ENCODE measurements at regions not wholly inside any gene's neighbourhood (a gene's known extent, or its start where the extent isn't known, plus 50 kb on each side); places are given as distances from the start of the nearest gene placed in this dataset.

DNA sequence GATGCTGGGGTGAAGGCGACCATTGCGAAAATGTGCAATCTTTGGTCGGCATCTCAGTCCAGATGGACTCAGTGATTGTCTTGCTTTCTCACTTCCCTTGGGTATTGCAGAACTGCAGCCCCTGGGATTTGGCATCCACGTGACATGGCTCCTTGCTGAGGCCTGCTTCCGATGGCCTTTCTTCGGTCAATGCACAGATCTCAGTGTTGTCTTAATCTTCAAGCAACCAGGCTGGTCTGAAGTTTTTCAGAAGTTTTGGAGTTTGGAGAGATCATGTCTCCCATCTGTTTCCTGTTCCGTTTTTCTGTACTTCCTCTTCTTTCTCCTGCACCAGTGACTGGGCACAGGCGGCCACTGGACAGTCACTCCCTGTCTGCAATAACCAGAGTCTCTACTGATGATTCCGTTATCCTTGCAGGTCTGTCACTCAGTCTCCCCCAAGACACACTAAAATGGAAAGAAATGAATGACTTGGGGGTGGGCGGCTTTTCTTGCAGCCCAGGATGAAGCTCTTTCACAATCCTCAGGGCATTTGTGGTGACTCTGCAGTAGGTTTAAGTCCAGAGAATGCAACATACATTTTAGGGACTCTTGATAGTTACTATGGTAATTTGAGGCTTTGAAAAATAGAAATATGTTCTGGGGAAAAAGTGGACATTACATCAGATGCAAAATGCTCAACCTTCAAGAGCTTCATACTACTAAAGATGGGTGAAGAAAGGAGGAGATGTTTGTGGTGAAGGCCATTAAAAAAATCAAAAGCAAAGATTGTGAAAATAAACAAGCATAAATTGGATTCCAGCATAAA, 106.3 kb upstream of the ZFHX3 start:
- ATAC-seq (peak; percentile 54 to 78 (median 68)), DNase-seq (peak in 2 of 3 donors; percentile 33 to 52)
- no peaks in the 10 kb centered on the region for H3K27me3 ChIP-seq
- peak overlapping the region in 1 of 3 donors; percentile 45 for H3K27ac ChIP-seq
- WGBS (ENCODE audit: insufficient coverage, low coverage, low lambda C conversion rate, missing lambda C conversion rate): 54% methylated on average over 8 of the region's 10 CpGs
- no peak overlapping the region for H3K4me3 ChIP-seq
- intact Hi-C loops (cut with DNase I): no loop called here
- H3K36me3 ChIP-seq: no peaks in the 10 kb centered on the region
- no peak for TF ChIP-seq POLR2A (IDR thresholded peaks at IDR 0.05)
- TF ChIP-seq CTCF (IDR thresholded peaks at IDR 0.05): no peak
- no peaks in the 10 kb centered on the region for H3K9me3 ChIP-seq
- peaks cover 0 to 8% (median 4%) of the 10 kb centered on the region in 4 donors for H3K4me1 ChIP-seq

GRCh38 chr16:73152386-73153125, 104.6 kb upstream of the ZFHX3 start:
- WGBS (ENCODE audit: insufficient coverage, low coverage, low lambda C conversion rate, missing lambda C conversion rate): 45% methylated on average over 6 of the region's 7 CpGs
- Histone ChIP-seq H3K4me1 (peaks cover 0 to 10% (median 4%) of the 10 kb centered on the region in 4 donors), H3K27ac (no peak overlapping the region), H3K36me3 (no peaks in the 10 kb centered on the region), H3K27me3 (no peaks in the 10 kb centered on the region), H3K9me3 (no peaks in the 10 kb centered on the region), H3K4me3 (no peak overlapping the region)
- TF ChIP-seq POLR2A (IDR thresholded peaks at IDR 0.05) (no peak), CTCF (IDR thresholded peaks at IDR 0.05) (no peak)
- intact Hi-C loops (cut with DNase I): no loop called here
- ATAC-seq (no peak), DNase-seq (no peak)

GRCh38 chr16:73151941-73152340, 104.0 kb upstream of the ZFHX3 start:
- no peak overlapping the region for H3K27ac ChIP-seq
- intact Hi-C loops (cut with DNase I): no loop called here
- no peak for ATAC-seq
- DNase-seq: no peak
- no peak for TF ChIP-seq CTCF (IDR thresholded peaks at IDR 0.05)
- TF ChIP-seq POLR2A (IDR thresholded peaks at IDR 0.05): no peak
- H3K4me3 ChIP-seq: no peak overlapping the region
- no peaks in the 10 kb centered on the region for H3K27me3 ChIP-seq
- peaks cover 0 to 10% (median 4%) of the 10 kb centered on the region in 4 donors for H3K4me1 ChIP-seq
- whole genome bisulfite sequencing (ENCODE audit: insufficient coverage, low coverage, low lambda C conversion rate, missing lambda C conversion rate): 62% methylated on average over 5 of the region's 6 CpGs
- no peaks in the 10 kb centered on the region for H3K36me3 ChIP-seq
- H3K9me3 ChIP-seq: no peaks in the 10 kb centered on the region

DNA sequence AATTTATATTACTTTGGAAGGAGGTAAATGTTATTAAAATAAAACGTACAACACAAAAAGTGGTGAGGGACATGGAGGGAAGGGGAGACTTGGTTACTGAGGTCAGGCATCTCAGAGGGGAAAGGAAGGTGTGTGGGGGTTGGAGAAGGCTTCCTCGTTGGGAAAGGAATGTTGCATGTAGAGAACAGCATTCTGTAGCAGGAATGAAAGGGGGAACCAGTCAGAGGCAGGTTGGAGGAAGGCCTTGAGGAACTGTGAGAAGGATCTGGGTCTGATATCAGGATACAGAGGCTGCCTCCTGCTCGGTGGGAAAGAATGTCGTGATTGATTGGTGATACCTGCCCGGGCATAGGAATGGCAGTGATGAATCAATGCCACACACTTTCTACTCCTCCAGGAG, 103.3 kb upstream of the ZFHX3 start:
- intact Hi-C loops (cut with DNase I): no loop called here
- WGBS (ENCODE audit: insufficient coverage, low coverage, low lambda C conversion rate, missing lambda C conversion rate): 43% methylated on average over 3 of the region's 5 CpGs
- no peak for ATAC-seq

More for the DNA sequence above, 103.3 kb upstream of the ZFHX3 start:
- no peak for DNase-seq
- no peak overlapping the region for H3K27ac ChIP-seq
- no peak for TF ChIP-seq POLR2A (IDR thresholded peaks at IDR 0.05)
- no peak for TF ChIP-seq CTCF (IDR thresholded peaks at IDR 0.05)
- H3K4me1 ChIP-seq: peaks cover 0 to 10% (median 4%) of the 10 kb centered on the region in 4 donors
- H3K9me3 ChIP-seq: no peaks in the 10 kb centered on the region
- H3K4me3 ChIP-seq: no peak overlapping the region
- H3K36me3 ChIP-seq: no peaks in the 10 kb centered on the region
- H3K27me3 ChIP-seq: no peaks in the 10 kb centered on the region

Data from right lobe of liver (tissue), 6 donors.